Occipital lobe (tissue), 1 donor: ENCODE measurements at regions not wholly inside any gene's neighbourhood (a gene's known extent, or its start where the extent isn't known, plus 50 kb on each side); places are given as distances from the start of the nearest gene placed in this dataset.
A peak's percentile ranks its signal among the peaks of the same experiment; 100 is the strongest.

Source experiments
- DNase-seq: peaks from one replicate; lab custom pipeline; 2025; lab: John Stamatoyannopoulos, UW

DNA sequence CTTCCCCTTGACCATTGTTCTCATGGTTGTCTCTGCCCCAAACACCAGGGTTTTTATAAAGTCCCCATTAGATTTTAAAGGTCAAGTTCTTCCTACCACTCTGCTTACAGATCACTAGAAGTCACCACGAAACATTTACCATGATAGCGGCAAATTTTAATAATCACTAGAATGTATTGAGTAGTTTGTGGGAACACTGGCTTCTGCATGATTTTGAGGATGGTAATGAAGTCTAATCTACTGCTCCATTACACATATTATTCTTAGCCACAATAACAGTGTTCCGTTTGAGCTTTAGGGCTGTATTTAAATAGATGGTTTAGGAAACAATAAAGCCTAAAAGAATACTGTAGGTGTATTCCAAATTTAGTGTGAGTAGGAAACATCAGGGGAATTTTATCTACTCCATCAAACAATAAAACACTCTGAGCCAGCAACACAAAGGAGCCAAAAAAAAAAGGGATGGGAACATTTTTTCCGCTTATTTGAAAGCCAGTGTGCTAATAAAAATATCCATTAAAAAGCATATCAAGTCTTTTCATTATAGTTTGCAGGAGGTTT lies 49.7 kb downstream of the KLF12 start:
- DNase-seq = no peak

DNA sequence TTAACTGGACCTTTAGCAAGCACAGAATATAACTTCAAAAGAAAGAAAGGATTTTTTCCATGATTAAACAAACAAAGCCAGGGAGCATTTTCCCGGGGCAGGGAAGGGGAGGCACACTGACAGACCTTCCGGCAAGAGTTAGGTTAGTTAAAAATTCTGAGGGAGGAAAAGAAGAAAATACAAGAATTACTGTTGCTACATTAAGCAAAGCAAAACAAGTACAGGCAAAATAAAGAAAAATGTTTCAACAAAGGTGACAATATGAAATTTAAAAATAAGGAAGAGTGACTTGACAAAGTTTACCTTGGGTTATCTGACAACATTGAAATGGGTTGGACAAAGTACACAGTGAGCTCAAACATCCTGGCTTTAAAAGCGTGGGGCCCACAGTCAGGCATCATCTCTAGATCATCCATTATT lies 51.5 kb downstream of the KLF12 start:
- no peak for DNase-seq

DNA sequence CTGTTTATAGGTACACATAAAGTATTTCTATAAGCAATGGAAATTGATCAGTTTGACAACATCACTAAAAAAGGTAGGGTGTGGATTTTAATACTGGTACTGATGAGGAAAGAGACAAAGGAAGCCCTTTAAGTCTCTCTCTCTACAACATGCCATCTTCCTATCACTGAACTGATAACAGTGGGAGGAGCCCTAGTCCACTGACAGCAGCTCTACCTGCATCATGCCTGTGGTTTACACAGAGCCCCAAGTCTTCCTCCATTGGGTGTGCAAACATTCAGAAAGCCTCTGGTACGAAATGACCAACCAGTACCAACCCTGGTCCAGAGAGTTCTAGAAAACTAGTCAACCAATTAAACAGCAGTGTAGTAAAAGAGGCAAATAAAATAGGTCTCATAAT lies 53.4 kb downstream of the KLF12 start:
- no peak for DNase-seq

DNA sequence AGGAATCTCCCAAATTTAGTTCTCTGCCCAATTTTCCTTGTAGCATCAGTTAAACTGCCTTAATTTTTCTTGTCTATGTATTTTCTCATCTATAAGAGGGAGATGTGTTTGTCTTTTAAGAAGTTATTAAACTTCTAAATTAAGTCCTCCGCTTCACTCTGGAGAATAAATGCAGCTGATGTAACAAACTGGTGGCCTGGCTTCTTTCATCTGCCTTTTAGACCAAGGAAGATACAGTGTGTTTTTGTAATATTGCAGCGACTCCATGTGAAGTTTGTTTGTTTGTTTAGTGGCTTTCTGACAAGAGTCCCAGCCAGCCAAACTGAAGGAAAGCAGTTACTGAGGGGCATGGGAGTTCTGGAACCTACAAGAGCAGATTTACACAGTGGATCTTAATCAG lies 56.4 kb downstream of the KLF12 start:
- no peak for DNase-seq

DNA sequence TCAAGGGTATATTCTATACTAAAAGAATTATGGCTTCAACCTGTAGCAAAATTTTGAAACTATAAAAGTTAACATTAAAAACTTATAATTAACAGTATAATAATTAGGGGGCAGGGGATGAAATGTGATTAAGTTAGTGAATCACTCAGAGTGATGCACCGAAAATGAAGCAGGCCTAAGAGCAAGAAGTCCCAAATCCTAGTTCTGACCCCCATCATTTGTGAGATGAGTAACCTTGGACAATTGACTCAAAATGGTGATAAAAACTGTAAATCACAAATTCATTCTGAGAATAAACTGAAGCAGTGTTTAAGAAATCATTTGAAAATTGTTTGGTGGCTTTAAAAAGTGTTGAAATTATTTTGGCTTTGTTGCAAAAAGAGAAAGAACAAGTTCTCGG lies 56.8 kb downstream of the KLF12 start:
- DNase-seq = no peak

DNA sequence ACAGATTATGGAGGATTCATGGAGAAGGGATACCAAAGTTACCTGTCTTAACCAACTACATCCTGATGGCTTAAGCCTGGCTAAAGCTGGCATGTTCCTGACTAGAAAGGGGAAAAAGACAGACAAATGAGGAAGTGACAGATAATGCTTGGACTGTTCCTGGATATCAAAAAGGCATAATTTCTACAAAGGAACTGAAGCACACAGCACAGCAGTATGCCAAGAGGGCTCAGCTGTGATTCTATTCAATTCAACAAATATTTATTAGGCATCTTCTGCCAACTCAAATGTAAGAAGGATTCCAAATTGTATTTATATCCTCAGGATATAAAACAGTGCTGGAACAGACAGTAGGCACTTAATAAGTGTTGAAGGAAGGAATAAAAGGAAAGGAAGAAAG lies 59.5 kb downstream of the KLF12 start:
- DNase-seq = no peak

DNA sequence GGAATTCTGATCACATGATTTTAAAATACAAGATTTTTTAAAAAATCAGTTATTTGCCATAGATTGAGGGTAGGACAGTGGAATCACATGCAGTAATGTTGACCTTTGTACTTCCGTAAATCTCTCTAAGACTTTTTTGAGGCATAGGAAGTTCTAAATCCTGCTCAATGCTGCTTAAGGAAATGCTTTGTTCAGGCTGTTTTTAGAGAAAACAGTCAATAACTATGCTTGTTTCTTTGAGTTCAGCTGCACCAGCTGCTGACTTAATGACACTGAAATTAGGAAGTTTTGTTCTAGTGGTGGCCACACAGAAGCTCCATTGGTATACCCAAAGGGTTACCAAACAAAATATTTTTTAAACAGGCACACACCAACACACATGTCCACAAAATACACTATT lies 60.9 kb downstream of the KLF12 start:
- no peak for DNase-seq

DNA sequence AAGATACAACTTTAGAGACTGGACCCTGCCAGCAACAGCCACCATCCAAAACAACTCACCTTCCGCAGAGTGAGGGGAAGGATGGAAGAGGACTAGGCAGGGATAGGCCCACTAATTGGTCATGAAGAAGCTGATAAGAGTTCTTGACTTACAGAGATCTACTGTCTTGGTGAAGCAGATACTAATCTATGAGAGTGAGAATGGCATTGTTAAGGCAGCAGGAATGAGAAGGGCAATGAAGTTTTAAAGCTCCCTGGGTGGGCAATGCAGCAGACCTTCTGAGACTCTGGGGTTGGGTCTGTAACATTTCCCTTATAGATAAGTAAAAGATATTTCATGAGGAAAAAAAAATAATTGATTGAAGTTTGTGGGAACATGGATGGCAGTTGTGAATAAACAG lies 63.7 kb downstream of the KLF12 start:
- no peak for DNase-seq

DNA sequence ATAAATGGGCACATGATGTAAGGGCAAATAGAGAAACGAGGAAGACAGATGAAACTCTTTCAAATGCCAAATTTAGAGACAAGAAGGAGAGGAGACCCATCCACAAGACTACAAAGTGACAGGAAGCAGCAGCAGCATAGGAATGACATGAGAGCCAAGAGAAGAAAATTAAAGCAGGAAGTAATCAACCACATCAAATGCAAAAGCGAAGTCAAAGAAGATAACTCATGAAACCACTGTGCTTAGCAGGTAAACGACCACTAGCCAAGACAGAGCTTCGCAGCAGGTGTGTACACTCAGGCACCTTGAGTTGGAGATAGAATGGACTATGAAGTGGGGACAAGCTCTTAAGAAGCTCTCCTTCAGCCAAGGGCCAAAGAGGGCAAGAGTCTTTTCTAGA lies 64.1 kb downstream of the KLF12 start:
- no peak for DNase-seq

DNA sequence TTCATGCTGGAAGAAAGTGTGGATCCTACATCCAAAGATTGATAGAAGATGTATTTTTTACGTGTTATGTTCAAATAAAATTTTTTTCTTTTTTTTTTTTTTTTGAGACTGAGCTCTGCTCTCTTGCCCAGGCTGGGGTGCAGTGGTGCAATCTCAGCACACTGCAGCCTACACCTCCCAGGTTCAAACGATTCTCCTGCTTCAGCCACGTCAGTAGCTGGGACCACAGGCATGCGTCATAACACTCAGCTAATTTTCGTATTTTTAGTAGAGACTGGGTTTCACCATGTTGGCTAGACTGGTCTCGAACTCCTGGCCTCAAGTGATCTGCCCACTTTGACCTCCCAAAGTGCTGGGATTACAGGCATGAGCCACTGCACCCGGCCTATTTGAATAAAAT lies 65.7 kb downstream of the KLF12 start:
- no peak for DNase-seq

DNA sequence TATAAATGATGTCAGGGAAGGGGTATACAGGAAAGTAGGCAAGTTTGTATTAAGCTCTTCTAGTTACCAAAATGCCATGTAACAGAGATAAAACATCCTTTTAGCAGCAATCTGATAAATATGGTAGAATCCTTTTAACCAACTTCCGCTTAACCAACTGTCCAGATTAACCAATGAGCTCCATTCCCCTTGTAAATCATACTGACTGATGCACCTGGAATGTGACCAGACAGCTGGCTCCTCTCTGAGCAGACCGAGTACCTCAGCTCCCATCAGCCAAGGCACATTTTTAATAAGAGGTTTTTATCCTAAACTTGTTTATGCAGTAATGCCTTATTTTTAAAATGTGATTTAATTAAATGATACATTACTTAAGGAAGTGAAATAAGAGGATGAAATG lies 66.4 kb downstream of the KLF12 start:
- no peak for DNase-seq

DNA sequence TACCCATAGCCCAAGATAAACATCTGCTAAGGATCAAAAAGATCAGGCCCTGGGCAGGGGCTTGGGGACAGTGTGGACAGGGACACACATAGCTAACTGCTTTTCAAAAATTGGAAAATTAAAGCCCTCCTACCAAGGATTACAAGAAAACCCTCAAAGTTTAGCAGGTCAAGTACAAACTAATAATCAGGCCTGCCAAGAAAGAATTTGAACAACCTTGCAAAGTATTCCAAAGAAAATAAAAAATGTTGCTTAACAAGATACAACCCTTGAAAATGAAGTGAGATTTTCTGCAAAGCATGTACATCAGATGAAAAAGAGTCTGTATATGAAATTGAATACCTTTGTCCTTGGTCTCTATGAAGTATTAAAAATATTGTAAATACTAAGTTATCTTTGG lies 67.3 kb downstream of the KLF12 start:
- DNase-seq = no peak

DNA sequence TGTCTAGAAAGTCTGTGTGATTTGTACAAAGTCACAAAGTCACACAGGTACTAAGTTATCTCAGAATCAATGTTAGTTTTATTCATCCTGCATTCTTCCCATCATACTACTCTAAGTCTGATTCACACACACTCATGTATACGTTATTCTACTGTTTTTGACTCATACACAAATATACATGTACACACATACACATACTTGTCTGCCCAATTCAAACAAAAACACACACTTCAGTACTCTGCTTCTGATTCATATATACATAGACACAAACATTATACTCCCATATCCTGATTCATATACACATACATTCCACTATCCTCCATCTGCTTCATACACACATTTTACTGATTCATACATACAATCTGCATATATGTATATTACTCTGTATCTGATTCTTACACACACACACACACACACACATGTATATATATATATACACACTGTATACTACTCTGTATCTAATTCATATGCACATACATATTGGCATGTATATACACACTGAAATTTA lies 69.3 kb downstream of the KLF12 start:
- no peak for DNase-seq

DNA sequence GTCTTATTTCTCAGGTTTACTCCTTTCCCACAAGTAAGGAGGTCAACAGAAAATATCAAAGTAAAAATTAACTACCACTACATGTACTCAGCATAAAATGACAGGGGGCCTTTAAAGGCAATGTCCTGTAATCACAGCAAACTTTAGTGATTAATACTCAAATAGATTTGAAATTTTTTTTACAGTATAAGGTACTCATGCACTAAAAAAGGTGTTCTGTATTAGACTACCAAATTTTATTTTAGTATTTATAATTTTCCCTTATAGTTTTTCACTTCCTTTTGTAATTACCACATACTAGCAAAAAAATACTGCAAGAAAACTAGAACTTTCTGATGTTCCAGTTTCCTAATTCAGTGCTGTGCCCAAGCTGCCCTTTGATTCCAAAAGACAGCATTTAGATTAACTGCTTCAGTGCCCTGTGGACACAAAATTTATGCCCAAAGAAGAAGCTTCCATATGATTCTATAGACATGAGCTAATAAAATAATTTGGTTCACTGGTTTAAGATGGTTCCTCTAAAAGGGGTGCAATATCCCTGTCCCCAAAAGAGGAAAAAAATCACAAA lies 70.6 kb downstream of the KLF12 start:
- no peak for DNase-seq

DNA sequence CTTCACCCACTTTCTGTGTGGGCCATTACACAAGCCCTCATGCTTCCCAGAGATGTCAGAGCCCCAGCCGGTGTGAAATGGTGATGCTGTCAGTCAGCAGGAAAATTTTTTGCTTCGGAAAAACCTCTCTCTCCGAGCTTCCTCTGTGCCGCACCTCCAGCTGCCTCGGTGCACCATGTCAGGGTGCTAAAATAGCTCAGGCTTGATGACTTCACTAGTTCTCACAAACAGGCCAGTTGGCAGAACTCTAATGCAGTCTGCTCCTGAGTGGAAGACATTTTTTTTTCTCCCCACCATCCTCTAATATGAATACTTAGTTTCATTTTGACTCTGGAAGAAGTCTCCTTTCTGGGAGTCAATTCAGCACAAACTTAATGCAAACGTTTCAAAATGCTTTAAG lies 71.3 kb downstream of the KLF12 start:
- peak; percentile 36 for DNase-seq

DNA sequence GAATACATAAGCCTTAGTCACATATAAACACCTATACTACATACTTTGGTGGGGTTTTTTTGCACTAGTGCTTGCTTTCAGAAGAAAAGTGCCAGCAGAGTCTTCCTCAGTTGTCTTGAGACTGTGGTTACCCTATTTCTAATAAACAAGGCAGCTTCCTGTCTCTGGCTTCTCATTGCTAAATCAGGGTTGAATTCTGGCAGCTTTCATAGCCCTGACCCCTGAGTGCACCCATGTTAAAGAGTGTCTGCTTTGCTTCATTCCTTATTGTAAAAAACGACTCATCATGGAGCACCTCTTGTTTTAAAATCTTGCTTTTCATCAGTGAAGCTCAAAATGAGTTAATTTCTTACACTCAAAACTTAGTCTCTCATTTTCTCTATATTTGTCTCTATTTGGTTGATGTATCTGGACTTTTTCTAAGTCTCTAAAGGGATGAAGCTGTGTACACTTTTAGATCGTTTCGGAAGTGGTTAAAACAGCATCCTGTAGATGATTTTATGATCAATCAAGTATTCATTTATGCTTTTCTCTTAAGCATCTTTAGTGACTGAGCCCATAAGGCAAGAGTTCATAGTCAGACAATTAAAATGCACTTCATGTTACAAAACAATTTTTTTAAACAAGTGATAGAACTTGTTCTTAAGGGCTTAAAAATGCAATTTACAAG lies 72.1 kb downstream of the KLF12 start:
- no peak for DNase-seq

DNA sequence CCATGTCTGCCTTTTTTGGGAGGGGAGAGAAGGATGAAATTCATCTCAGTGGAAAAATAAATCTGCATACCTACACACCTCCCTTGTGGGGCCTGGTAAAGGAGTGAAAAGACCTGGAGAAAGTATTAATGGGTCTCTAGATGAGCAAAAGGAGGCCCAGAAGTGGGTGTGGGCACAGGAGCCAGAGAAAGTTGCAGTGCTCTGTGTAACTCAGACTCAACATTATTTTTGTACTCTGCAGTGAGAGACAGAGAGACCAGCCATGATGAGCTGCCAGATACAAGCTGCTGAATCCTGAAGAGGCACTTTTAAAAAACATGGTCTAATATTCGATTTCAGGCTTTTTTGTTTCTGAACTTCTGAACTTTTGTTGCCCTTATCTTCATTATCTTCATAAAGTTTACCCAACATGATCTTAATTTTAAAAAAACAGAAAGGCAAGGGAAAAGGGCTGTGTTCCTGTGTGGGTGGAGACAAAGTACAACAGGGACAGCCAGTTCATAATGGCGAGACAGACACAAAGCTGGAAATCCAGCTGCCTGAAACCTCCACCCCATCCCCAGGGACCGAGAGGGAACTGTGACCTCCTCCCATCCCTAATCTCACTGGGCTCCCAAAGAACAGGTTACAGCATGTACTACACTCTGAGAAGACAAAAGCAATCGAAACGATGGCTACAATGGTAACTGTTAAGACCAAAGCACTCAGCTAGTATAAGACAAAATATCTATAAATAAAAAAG lies 77.2 kb downstream of the KLF12 start:
- no peak for DNase-seq

DNA sequence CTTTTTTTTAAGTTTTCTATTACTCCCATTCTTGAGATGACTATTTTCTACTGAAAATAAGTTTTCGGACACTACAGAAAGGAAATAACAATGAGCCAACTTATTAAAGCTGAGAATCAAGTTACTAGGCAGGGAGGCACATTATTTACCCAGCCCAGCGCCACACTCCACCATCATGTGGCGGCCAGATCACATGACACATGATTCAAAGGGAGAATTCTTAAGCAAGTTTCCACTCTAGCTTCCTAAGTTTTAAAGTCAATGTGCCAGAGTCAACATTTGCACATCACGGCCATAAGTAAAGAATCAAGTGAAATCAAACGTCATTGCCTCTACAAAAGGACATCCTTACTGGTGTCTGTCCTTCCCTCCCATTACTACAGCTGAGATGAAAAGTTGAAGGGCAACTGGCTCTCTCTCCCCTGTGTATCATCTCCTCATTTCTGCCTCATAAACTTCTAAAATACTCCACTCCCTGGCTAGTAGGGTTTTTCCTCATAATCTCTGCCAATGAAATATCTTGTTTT lies 81.7 kb downstream of the KLF12 start:
- DNase-seq = no peak

DNA sequence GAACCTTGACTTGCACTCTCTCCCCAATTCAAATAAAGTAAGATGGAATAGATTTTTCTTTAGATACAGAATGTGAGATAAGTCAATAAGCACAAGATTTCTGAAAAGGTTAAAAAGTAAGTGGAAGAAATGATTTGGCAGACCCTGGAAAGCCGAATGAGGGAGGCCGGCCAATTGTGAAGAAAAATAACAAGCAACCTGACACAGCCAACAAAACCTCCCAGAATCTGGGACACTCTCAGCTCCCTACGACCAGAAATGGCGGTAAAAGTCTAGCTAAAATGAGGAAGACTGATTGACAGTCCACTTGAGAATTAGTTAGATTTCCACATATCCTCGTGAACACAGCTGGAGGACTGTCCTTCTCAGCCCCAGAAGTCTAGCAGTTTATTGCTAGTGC lies 85.4 kb downstream of the KLF12 start:
- no peak for DNase-seq

DNA sequence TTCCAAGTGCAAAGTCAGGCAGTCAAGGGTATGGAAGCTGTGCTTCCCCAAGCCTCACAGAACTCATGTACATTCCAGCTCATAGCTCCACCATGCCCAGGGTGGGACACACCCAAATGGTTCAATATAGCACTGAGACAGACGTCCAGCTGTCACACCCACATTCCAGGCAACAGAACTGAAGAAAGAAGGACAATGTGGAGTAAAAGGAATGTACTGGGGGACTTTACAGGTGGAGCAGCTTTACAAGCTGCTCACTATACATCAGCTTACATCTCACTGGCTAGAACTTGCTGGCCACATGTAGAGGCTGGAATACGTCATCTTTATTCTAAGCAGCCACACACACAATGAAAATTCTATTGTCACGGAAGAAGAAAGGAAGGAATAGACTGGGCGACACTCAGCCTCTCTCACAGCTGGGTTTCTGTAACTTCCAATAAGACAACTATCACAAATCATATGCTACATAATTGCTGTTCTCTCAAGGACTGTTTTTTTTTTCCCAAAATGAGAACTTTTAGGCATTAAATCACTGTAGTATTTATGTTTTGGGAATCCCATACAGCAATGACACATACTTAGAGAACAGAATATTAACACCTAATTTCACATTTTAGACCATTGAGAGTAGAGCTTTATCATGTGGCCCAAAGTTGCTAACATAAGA lies 86.1 kb downstream of the KLF12 start:
- DNase-seq = no peak

DNA sequence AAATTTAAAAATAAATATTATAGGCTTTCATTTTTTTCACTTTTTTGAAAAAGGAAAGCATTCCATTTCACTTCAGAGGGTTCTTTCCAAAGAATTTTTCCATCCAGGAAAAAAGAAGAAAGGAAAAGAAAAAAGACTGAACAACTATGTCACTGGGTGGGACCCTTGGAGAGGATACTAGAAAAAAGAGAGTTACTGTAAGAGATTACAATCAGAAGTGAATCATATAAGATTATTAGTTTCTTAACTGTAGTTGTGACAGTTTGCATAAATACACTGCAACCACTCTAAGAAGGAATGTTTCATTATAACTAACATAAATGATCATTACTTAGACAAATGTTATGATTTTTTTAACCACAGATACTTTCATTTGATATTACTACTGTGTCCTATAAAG lies 87.8 kb downstream of the KLF12 start:
- no peak for DNase-seq

DNA sequence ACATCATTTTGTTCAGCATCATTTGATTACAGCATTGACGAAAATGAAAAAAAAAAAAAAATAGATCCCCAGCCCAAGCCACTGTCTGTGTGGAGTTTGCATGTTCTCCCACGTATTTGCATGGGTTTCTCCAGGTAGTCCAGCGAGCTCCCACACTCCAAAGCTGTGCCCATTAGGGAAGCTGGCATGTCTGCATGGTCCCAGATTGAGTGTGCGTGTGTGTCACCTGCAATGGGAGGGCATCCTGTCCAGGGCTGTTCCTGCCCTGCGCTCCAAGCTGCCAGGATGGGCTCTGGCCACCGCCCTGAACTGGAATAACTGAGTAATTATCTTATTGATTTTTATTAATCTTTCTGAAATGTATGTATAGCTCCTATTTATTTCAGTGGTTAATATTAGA lies 88.6 kb downstream of the KLF12 start:
- DNase-seq = no peak
